Femur (tissue), 1 donor: ENCODE measurements at regions not wholly inside any gene's neighbourhood (a gene's known extent, or its start where the extent isn't known, plus 50 kb on each side); places are given as distances from the start of the nearest gene placed in this dataset.
A peak's percentile ranks its signal among the peaks of the same experiment; 100 is the strongest.

Experiments used
- DNase-seq: peaks from one replicate; pipeline ENCODE4 v3.0.0-alpha.2; 2017

DNA sequence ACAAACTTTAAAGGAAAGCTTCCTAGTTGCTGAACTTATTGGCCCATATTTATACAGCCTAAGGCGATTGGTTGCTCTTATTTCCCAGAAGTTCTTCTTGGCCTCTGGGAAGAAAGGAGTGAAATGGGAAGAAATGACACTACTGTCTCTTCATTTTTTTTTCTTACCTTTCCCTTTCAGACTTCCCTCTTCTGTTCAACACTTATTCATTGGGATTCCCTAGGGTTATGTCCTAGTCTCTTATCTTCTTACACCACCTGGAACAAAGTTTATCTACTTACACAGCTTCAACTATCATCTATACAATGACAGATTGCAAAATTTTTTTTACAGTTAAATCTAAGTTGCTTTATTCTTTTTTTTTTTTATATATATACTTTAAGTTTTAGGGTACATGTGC, 68.0 kb downstream of the SNX12 start:
- DNase-seq = no peak

DNA sequence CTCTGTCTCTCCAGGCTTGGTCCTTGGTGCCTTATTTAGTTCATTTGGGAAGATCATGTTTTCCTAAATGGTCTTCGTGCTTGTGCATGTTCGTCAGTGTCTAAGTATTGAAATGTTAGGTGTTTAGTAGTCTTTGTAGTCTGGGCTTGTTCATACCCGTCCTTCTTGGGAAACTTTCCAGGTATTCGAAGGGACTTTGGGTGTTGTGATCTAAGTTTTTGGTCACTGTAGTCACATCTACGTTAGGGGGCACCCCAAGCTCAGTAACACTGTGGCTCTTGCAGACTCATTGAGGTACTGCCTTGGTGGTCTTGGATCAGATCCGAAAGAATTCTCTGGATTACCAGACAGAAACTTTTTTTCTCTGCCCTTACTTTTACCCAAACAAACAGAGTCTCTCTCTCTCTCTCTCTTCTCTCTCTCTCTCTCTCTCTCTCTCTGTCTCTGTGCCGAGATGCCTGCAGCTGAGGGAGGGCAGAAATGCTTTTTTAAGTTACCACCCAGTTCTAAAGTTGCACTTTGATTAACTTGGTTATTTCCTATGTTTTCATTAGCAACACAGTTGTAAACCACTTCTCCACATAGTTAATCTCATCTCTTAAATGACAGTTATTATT, 67.6 kb upstream of the SLC7A3 start:
- peak; percentile 46 for DNase-seq

DNA sequence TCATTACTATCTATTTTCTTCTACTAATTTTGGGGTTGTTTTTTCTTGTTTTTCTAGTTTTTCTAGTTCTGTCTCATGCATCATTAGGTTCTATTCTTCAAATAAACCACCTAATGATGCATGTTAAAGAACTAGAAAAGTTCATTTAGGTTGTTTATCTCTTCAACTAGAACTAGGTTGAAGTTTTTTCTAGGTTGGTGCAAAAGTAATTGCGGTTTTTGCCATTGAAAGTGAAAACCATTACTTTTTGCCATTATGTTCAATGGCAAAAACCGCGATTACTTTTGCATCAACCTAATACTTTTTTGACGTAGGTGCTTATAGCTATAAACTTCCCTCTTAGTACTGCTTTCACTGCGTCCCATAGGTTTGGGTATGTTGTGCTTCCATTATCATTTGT, 64.4 kb upstream of the SLC7A3 start:
- no peak for DNase-seq

DNA sequence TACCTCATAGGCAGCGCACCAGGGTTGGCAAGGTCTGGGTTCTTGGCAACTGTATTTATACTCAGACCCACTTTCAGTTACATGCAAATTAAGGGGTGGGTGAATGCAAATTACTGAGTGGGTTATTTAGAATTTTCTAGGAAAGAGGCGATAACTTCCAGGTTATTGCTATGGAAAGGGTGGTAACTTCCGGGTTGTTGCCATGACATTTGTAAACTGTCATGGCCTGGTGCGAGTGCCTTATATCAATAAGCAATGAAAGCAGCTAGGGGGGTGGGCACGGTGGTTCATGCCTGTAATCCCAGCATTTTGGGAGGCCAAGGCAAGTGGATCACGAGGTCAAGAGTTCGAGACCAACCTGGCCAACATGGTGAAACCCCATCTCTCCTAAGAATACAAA, 57.5 kb upstream of the SLC7A3 start:
- DNase-seq = no peak
